CD4-positive, alpha-beta T cell (primary cell): ENCODE measurements at regions not wholly inside any gene's neighbourhood (a gene's known extent, or its start where the extent isn't known, plus 50 kb on each side); places are given as distances from the start of the nearest gene placed in this dataset.

ENCODE experiments used
- ATAC-seq: fragments of 200-7000 bp; cut with Tn5 transposase; one replicate; pipeline ENCODE4 v1.10.0; 2022; ENCODE audit warnings: mild to moderate bottlenecking; ENCODE audit not compliant: poor library complexity
- CTCF ChIA-PET: fragments of 350-600 bp; sonication (Branson Sonifier 250); formaldehyde crosslinking; loops from one replicate; lab custom pipeline; 2021; ENCODE audit warnings: antibody characterized with exemption, inconsistent platforms; lab: Charles Lee
- POLR2A ChIA-PET: fragments of 350-600 bp; sonication (Branson Sonifier 250); formaldehyde crosslinking; loops from one replicate; lab custom pipeline; 2021; ENCODE audit warnings: antibody characterized with exemption, inconsistent platforms; lab: Charles Lee
- DNase-seq, 14 experiments: peaks; one replicate each; pipeline ENCODE4 v3.0.0-alpha.2; 2013 to 2020; ENCODE audit warnings: mixed read lengths in 2 of 14
- H3K27ac ChIP-seq, 2 donors: one replicate each; pipeline versions ENCODE4 v1.5.1 to v1.7.0; 2013; ENCODE audit warnings: low read length in 2 of 2, low read depth in 1 of 2, mild to moderate bottlenecking in 1 of 2
- H3K27me3 ChIP-seq, 2 experiments: 1 replicate in 1 of 2; 2 replicates in 1 of 2; pipeline versions ENCODE4 v1.6.1 to v1.7.0; 2013; ENCODE audit warnings: low read length in 2 of 2, control low read depth in 1 of 2, mild to moderate bottlenecking in 1 of 2, moderate library complexity in 1 of 2; ENCODE audit not compliant: insufficient read depth in 2 of 2, control insufficient read depth in 1 of 2
- H3K36me3 ChIP-seq: one replicate; pipeline ENCODE4 v1.6.1; 2013; ENCODE audit warnings: low read length, control low read depth; ENCODE audit not compliant: insufficient read depth
- H3K4me1 ChIP-seq: one replicate; pipeline ENCODE4 v1.6.1; 2013; ENCODE audit warnings: low read length, control low read depth; ENCODE audit not compliant: insufficient read depth
- H3K4me3 ChIP-seq: one replicate; pipeline ENCODE4 v1.5.1; 2013; ENCODE audit warnings: mild to moderate bottlenecking, low read length, moderate library complexity
- H3K9me3 ChIP-seq, 2 experiments: 1 replicate in 1 of 2; 2 replicates in 1 of 2; pipeline versions ENCODE4 v1.6.1 to v1.7.0; 2013; ENCODE audit warnings: low read length in 2 of 2, mild to moderate bottlenecking in 2 of 2, control low read depth in 1 of 2, moderate library complexity in 1 of 2; ENCODE audit not compliant: control insufficient read depth in 1 of 2, insufficient read depth in 1 of 2
- H3K27ac Mint-ChIP-seq: one replicate; pipeline ENCODE4 v1.8.0; 2020; ENCODE audit warnings: mixed read lengths
- H3K27me3 Mint-ChIP-seq: one replicate; pipeline ENCODE4 v1.8.0; 2021; ENCODE audit warnings: mixed read lengths
- H3K36me3 Mint-ChIP-seq: one replicate; pipeline ENCODE4 v1.8.0; 2021; ENCODE audit warnings: low read depth, mixed read lengths
- H3K4me1 Mint-ChIP-seq: one replicate; pipeline ENCODE4 v1.8.0; 2021; ENCODE audit warnings: low read depth, mixed read lengths
- H3K4me3 Mint-ChIP-seq: one replicate; pipeline ENCODE4 v1.8.0; 2020; ENCODE audit warnings: mild to moderate bottlenecking, mixed read lengths
- H3K9me3 Mint-ChIP-seq: one replicate; pipeline ENCODE4 v1.8.0; 2020; ENCODE audit warnings: mixed read lengths
- CTCF ChIP-seq: fragments of 200-600 bp; IDR thresholded peaks from one replicate; pipeline ENCODE4 v1.8.0; 2022; ENCODE audit warnings: antibody characterized with exemption, mild to moderate bottlenecking
- intact Hi-C, 2 experiments: fragments of 100-400 bp; cut with DNase I in 1 of 2; cut with micrococcal nuclease in 1 of 2; formaldehyde crosslinking; loops; one replicate each; pipeline versions ENCODE4 v1.15.1 to v1.9.0; 2023 to 2025; cut with DNase I, micrococcal nuclease

GRCh38 chr6:80537118-80537972, 430.9 kb downstream of the BCKDHB start:
- intact Hi-C loops = no loop called here
- Mint-ChIP-seq H3K27ac (no peak overlapping the region), H3K27me3 (no peaks in the 10 kb centered on the region)

GRCh38 chr6:80535914-80536565, 429.6 kb downstream of the BCKDHB start:
- H3K27ac Mint-ChIP-seq = no peak overlapping the region
- intact Hi-C loops = no loop called here
- H3K4me1 Mint-ChIP-seq = no peaks in the 10 kb centered on the region
- Histone ChIP-seq H3K27ac (no peak overlapping the region), H3K36me3 (no peaks in the 10 kb centered on the region), H3K4me3 (no peak overlapping the region), H3K4me1 (no peaks in the 10 kb centered on the region), H3K27me3 (no peaks in the 10 kb centered on the region), H3K9me3 (no peaks in the 10 kb centered on the region)
- DNase-seq (no peak), ATAC-seq (no peak)
- no peak for TF ChIP-seq CTCF
- no peak overlapping the region for H3K4me3 Mint-ChIP-seq
- no peaks in the 10 kb centered on the region for H3K27me3 Mint-ChIP-seq
- H3K9me3 Mint-ChIP-seq = peaks cover 2% of the 10 kb centered on the region
- H3K36me3 Mint-ChIP-seq = no peaks in the 10 kb centered on the region
- CTCF ChIA-PET = interaction anchor here (0.6 kb wide), 1 partner anchor 798 kb away, joined by 3 read pairs; no protein-coding TSS in a partner anchor
- POLR2A ChIA-PET = no interaction called here

More at GRCh38 chr6:80537118-80537972, 430.9 kb downstream of the BCKDHB start:
- H3K9me3 ChIP-seq = no peaks in the 10 kb centered on the region
- no peaks in the 10 kb centered on the region for H3K27me3 ChIP-seq
- ChIA-PET POLR2A (no interaction called here), CTCF (no interaction called here)
- no peaks in the 10 kb centered on the region for H3K4me1 Mint-ChIP-seq
- H3K4me1 ChIP-seq = no peaks in the 10 kb centered on the region
- no peak for ATAC-seq
- no peak overlapping the region for H3K4me3 ChIP-seq
- no peak overlapping the region for H3K4me3 Mint-ChIP-seq
- no peaks in the 10 kb centered on the region for H3K36me3 ChIP-seq
- no peaks in the 10 kb centered on the region for H3K36me3 Mint-ChIP-seq
- H3K9me3 Mint-ChIP-seq = peaks cover 2% of the 10 kb centered on the region
- TF ChIP-seq CTCF = no peak
- DNase-seq = no peak
- no peak overlapping the region for H3K27ac ChIP-seq

- Histone ChIP-seq H3K9me3 (no peaks in the 10 kb centered on the region), H3K36me3 (no peaks in the 10 kb centered on the region), H3K4me3 (no peak overlapping the region), H3K4me1 (no peaks in the 10 kb centered on the region), H3K27me3 (no peaks in the 10 kb centered on the region), H3K27ac (no peak overlapping the region)
- no peak overlapping the region for H3K4me3 Mint-ChIP-seq
- TF ChIP-seq CTCF = no peak
- DNase-seq = no peak
- ATAC-seq = no peak
- peaks cover 2% of the 10 kb centered on the region for H3K9me3 Mint-ChIP-seq
- H3K27ac Mint-ChIP-seq = no peak overlapping the region
- CTCF ChIA-PET = no interaction called here
- H3K4me1 Mint-ChIP-seq = no peaks in the 10 kb centered on the region
- intact Hi-C loops = no loop called here
- no peaks in the 10 kb centered on the region for H3K36me3 Mint-ChIP-seq
- POLR2A ChIA-PET = no interaction called here
- H3K27me3 Mint-ChIP-seq = no peaks in the 10 kb centered on the region
These were observed 425.5 kb downstream of the BCKDHB start for GRCh38 chr6:80531681-80532619.
